Effector CD4-positive, alpha-beta T cell (primary cell): ENCODE measurements at regions not wholly inside any gene's neighbourhood (a gene's known extent, or its start where the extent isn't known, plus 50 kb on each side); places are given as distances from the start of the nearest gene placed in this dataset.
"Not testable (repeated sequence)": the region's sequence is repeated elsewhere in the genome, so short reads cannot be mapped to it uniquely, and the experiment has no call there.

Experiments used
- DNase-seq: peaks from one replicate; pipeline ENCODE4 v3.0.0-alpha.2; 2020

GRCh38 chr1:59188413-59189213 is 108.3 kb upstream of the FGGY start:
- no peak for DNase-seq

- DNase-seq: no peak
Measured at GRCh38 chr1:59193443-59194093, 103.3 kb upstream of the FGGY start.

GRCh38 chr1:59194621-59195020 is 102.3 kb upstream of the FGGY start:
- DNase-seq: no peak

GRCh38 chr1:59195151-59195550 is 101.7 kb upstream of the FGGY start:
- no peak for DNase-seq

GRCh38 chr1:59198564-59198963 is 98.3 kb upstream of the FGGY start:
- DNase-seq: no peak

GRCh38 chr1:59199147-59199546 is 97.7 kb upstream of the FGGY start:
- no peak for DNase-seq

- DNase-seq: no peak
Measured at GRCh38 chr1:59199719-59200376, 97.0 kb upstream of the FGGY start.

- no peak for DNase-seq
Measured at GRCh38 chr1:59201341-59201740, 95.6 kb upstream of the FGGY start.

GRCh38 chr1:59202455-59202854 is 94.4 kb upstream of the FGGY start:
- DNase-seq: no peak

- no peak for DNase-seq
Measured at GRCh38 chr1:59204001-59204400, 92.9 kb upstream of the FGGY start.

GRCh38 chr1:59206616-59207015 is 90.3 kb upstream of the FGGY start:
- not testable (repeated sequence) for DNase-seq

- DNase-seq: not testable (repeated sequence)
Measured at GRCh38 chr1:59210430-59210829, 86.5 kb upstream of the FGGY start.

GRCh38 chr1:59212706-59213105 is 84.2 kb upstream of the FGGY start:
- no peak for DNase-seq

- DNase-seq: no peak
Measured at GRCh38 chr1:59214248-59215208, 82.4 kb upstream of the FGGY start.

GRCh38 chr1:59215766-59216291 is 81.1 kb upstream of the FGGY start:
- no peak for DNase-seq

- DNase-seq: not testable (repeated sequence)
Measured at GRCh38 chr1:59217439-59217838, 79.5 kb upstream of the FGGY start.

GRCh38 chr1:59218521-59219236 is 78.2 kb upstream of the FGGY start:
- no peak for DNase-seq

GRCh38 chr1:59219916-59220315 is 77.0 kb upstream of the FGGY start:
- DNase-seq: no peak

- DNase-seq: no peak
Measured at GRCh38 chr1:59220356-59220755, 76.5 kb upstream of the FGGY start.

GRCh38 chr1:59223198-59223597 is 73.7 kb upstream of the FGGY start:
- no peak for DNase-seq

GRCh38 chr1:59223989-59224634 is 72.8 kb upstream of the FGGY start:
- DNase-seq: no peak
